ENCODE measurements at regions not wholly inside any gene's neighbourhood (a gene's known extent, or its start where the extent isn't known, plus 50 kb on each side); places are given as distances from the start of the nearest gene placed in this dataset.

DNA sequence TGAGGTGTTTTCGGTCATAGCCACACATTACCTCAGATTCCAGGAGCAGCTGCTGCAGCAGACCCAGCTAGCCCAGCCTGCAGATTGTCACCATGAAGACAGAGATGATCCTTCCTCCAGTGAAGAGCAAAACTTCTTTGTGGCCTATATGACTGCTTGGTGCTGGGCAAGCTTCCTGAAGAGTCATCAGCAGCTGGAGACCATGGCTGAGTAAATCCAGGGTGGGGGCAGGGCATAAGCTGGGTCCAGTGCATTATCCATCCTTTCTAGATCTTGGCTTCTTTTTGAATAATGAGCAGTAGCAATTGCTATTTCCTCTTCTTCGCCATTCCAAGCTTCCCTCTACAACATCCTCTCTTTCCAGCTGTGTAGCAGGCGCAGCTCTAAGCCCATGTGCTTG lies 373.1 kb upstream of the DDHD1 start (continued):
- no peak for TF ChIP-seq YY1 (IDR thresholded peaks at IDR 0.05; ENCODE audit: low read depth)
- no peak for TF ChIP-seq RCOR1 (IDR thresholded peaks at IDR 0.05; ENCODE audit: low read length)
- no peak for TF ChIP-seq MEF2A (IDR thresholded peaks at IDR 0.05; ENCODE audit: borderline replicate concordance, low read depth)
- TF ChIP-seq EP300 (IDR thresholded peaks at IDR 0.05; ENCODE audit: borderline replicate concordance in 1 of 2, low read depth in 1 of 2, low read length in 1 of 2), result no peak
- TF ChIP-seq CHD2 (IDR thresholded peaks at IDR 0.05; ENCODE audit: low read length, partially characterized antibody), result no peak

GRCh38 chr14:53525608-53526007 lies 372.5 kb upstream of the DDHD1 start:
- Histone ChIP-seq H3K4me3 (ENCODE audit: low read depth in 2 of 2, low read length in 1 of 2) (no peak overlapping the region), H3K36me3 (replicated peaks in 1 of 2; ENCODE audit: control insufficient read depth in 1 of 2, insufficient read depth in 2 of 2, low read length in 1 of 2) (no peaks in the 10 kb centered on the region), H3K79me2 (ENCODE audit: insufficient read depth) (no peaks in the 10 kb centered on the region), H3F3A (replicated peaks; ENCODE audit: insufficient read depth) (no peaks in the 10 kb centered on the region), H4K20me1 (ENCODE audit: insufficient read depth) (no peaks in the 10 kb centered on the region), H3K9ac (no peak overlapping the region), H3K9me2 (no peaks in the 10 kb centered on the region), H3K4me2 (no peak overlapping the region), H3K27ac (ENCODE audit: low read depth in 2 of 2, low read length in 1 of 2) (no peak overlapping the region), H3K4me1 (ENCODE audit: control insufficient read depth in 1 of 2, insufficient read depth in 2 of 2, low read depth in 1 of 2, low read length in 1 of 2) (peaks cover 0 to 2% of the 10 kb centered on the region in 2 experiments; a peak in 1 of 4 replicates), H3K27me3 (ENCODE audit: insufficient read depth) (no peaks in the 10 kb centered on the region), H2AFZ (ENCODE audit: low read depth) (no peak overlapping the region), H3K9me3 (no peaks in the 10 kb centered on the region)
- TF ChIP-seq MXI1 (IDR thresholded peaks at IDR 0.05; ENCODE audit: low read depth, low read length) (no peak), FOSL2 (IDR thresholded peaks at IDR 0.05; ENCODE audit: borderline replicate concordance, low read depth) (no peak), GATA2 (CRISPR knock-in tag; IDR thresholded peaks at IDR 0.05) (no peak), RXRA (IDR thresholded peaks at IDR 0.05; ENCODE audit: borderline replicate concordance, low read depth) (no peak), ZBTB33 (IDR thresholded peaks at IDR 0.05; ENCODE audit: borderline replicate concordance, low read depth) (no peak), TEAD4 (IDR thresholded peaks at IDR 0.05; ENCODE audit: borderline replicate concordance, insufficient read depth) (no peak), POLR2AphosphoS5 (IDR thresholded peaks at IDR 0.05; ENCODE audit: low read depth, low read length) (no peak)
- TF ChIP-seq, protein P1, sequence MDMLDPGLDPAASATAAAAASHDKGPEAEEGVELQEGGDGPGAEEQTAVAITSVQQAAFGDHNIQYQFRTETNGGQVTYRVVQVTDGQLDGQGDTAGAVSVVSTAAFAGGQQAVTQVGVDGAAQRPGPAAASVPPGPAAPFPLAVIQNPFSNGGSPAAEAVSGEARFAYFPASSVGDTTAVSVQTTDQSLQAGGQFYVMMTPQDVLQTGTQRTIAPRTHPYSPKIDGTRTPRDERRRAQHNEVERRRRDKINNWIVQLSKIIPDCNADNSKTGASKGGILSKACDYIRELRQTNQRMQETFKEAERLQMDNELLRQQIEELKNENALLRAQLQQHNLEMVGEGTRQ (IDR thresholded peaks at IDR 0.05; ENCODE audit: borderline replicate concordance, low read depth, low read length), result no peak
- TF ChIP-seq, protein P2, sequence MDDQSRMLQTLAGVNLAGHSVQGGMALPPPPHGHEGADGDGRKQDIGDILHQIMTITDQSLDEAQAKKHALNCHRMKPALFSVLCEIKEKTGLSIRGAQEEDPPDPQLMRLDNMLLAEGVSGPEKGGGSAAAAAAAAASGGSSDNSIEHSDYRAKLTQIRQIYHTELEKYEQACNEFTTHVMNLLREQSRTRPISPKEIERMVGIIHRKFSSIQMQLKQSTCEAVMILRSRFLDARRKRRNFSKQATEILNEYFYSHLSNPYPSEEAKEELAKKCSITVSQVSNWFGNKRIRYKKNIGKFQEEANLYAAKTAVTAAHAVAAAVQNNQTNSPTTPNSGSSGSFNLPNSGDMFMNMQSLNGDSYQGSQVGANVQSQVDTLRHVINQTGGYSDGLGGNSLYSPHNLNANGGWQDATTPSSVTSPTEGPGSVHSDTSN (IDR thresholded peaks at IDR 0.05), result no peak
- ChIA-PET POLR2A (no interaction called here), CTCF (interaction anchor here (2.3 to 8.2 kb wide), 2 partner anchors 13 to 822 kb away, joined by 10 to 50 read pairs; no protein-coding TSS in a partner anchor)
- no peak for DNase-seq
- WGBS (ENCODE audit: low lambda C conversion rate), result 36% methylated on average over 2 of the region's 2 CpGs
